HepG2 (cell line): ENCODE measurements at regions not wholly inside any gene's neighbourhood (a gene's known extent, or its start where the extent isn't known, plus 50 kb on each side); places are given as distances from the start of the nearest gene placed in this dataset.

Source experiments
- ATF7 ChIP-seq, 2 experiments: fragments of 450-650 bp in 1 of 2; sonication (generic) in 1 of 2; formaldehyde crosslinking in 1 of 2; IDR thresholded peaks; 2 replicates each; pipeline versions ENCODE4 v1.4.0 to v1.6.1; 2016 to 2020; ENCODE audit warnings: antibody characterized with exemption in 1 of 2, mild to moderate bottlenecking in 1 of 2, missing genetic modification reagents in 1 of 2
- CBFB ChIP-seq: sonication (generic); formaldehyde crosslinking; IDR thresholded peaks from 2 replicates; pipeline ENCODE4 v1.4.0; 2020; ENCODE audit warnings: missing genetic modification reagents
- CEBPZ ChIP-seq: IDR thresholded peaks from 2 replicates; pipeline ENCODE4 v1.6.1; 2012; ENCODE audit warnings: low read length, improper control_type of control experiment
- HDAC1 ChIP-seq: sonication (generic); formaldehyde crosslinking; IDR thresholded peaks from 2 replicates; pipeline ENCODE4 v1.5.1; 2020; ENCODE audit warnings: mild to moderate bottlenecking, missing genetic modification reagents
- HNRNPL ChIP-seq: fragments of 200-400 bp; formaldehyde crosslinking; IDR thresholded peaks from 2 replicates; pipeline ENCODE4 v1.6.1; 2017; ENCODE audit warnings: mild to moderate bottlenecking, low read depth, low read length
- KAT8 ChIP-seq: IDR thresholded peaks from 2 replicates; pipeline ENCODE4 v1.6.1; 2016; ENCODE audit warnings: missing genetic modification reagents, missing compliant biosample characterization
- KDM5B ChIP-seq: sonication (generic); formaldehyde crosslinking; IDR thresholded peaks from 2 replicates; pipeline ENCODE4 v1.4.0; 2020; ENCODE audit warnings: missing genetic modification reagents, mild to moderate bottlenecking, borderline replicate concordance
- MED13 ChIP-seq: sonication (generic); formaldehyde crosslinking; IDR thresholded peaks from 2 replicates; pipeline ENCODE4 v1.5.0; 2020; ENCODE audit warnings: missing genetic modification reagents
- MXD3 ChIP-seq: IDR thresholded peaks from 2 replicates; pipeline ENCODE4 v1.6.1; 2016; ENCODE audit warnings: mild to moderate bottlenecking, missing biosample characterization, missing genetic modification reagents
- NFE2L1 ChIP-seq: sonication (generic); formaldehyde crosslinking; IDR thresholded peaks from 2 replicates; pipeline ENCODE4 v1.4.0; 2020; ENCODE audit warnings: missing genetic modification reagents, mild to moderate bottlenecking, borderline replicate concordance
- SMYD3 ChIP-seq: sonication (generic); formaldehyde crosslinking; IDR thresholded peaks from 2 replicates; pipeline ENCODE4 v1.8.1; 2023; ENCODE audit warnings: mild to moderate bottlenecking, missing genetic modification reagents
- SP140L ChIP-seq: sonication (generic); formaldehyde crosslinking; IDR thresholded peaks from 2 replicates; pipeline ENCODE4 v1.4.0; 2020; ENCODE audit warnings: missing genetic modification reagents, borderline replicate concordance
- ZBTB34 ChIP-seq: sonication (generic); formaldehyde crosslinking; IDR thresholded peaks from 2 replicates; pipeline ENCODE4 v1.8.0; 2022; ENCODE audit warnings: mild to moderate bottlenecking, missing genetic modification reagents
- ZNF549 ChIP-seq: sonication (generic); formaldehyde crosslinking; IDR thresholded peaks from 2 replicates; pipeline ENCODE4 v1.5.0; 2020; ENCODE audit warnings: missing genetic modification reagents
- ZNF564 ChIP-seq: sonication (generic); formaldehyde crosslinking; IDR thresholded peaks from 2 replicates; pipeline ENCODE4 v1.8.1; 2023; ENCODE audit warnings: mild to moderate bottlenecking, missing genetic modification reagents
- ZNF580 ChIP-seq: IDR thresholded peaks from 2 replicates; pipeline ENCODE4 v1.6.1; 2016; ENCODE audit warnings: low read depth, borderline replicate concordance
- TF ChIP-seq, protein P1 (sequence below): IDR thresholded peaks from 2 replicates; pipeline ENCODE4 v1.6.1; 2016; ENCODE audit warnings: missing compliant biosample characterization, missing genetic modification reagents, borderline replicate concordance
- TF ChIP-seq, protein P2 (sequence below): sonication (generic); formaldehyde crosslinking; IDR thresholded peaks from 2 replicates; pipeline ENCODE4 v1.8.0; 2022; ENCODE audit warnings: mild to moderate bottlenecking, missing genetic modification reagents, moderate library complexity
- TF ChIP-seq, protein P3 (sequence below): sonication (generic); formaldehyde crosslinking; IDR thresholded peaks from 2 replicates; pipeline ENCODE4 v1.5.0; 2020; ENCODE audit warnings: missing genetic modification reagents

- TF ChIP-seq, protein P1, sequence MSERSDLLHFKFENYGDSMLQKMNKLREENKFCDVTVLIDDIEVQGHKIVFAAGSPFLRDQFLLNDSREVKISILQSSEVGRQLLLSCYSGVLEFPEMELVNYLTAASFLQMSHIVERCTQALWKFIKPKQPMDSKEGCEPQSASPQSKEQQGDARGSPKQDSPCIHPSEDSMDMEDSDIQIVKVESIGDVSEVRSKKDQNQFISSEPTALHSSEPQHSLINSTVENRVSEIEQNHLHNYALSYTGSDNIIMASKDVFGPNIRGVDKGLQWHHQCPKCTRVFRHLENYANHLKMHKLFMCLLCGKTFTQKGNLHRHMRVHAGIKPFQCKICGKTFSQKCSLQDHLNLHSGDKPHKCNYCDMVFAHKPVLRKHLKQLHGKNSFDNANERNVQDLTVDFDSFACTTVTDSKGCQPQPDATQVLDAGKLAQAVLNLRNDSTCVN, result no peak
- TF ChIP-seq ATF7 (IDR thresholded peaks at IDR 0.05) (no peak), ATF7 (CRISPR knock-in tag; IDR thresholded peaks at IDR 0.05) (no peak), SP140L (CRISPR knock-in tag) (no peak), KAT8 (CRISPR knock-in tag) (peak; percentile 61; the same call in 1 of the 2 replicates), MED13 (no peak), HDAC1 (CRISPR knock-in tag) (peak; percentile 44; the same call in 1 of the 2 replicates), ZNF564 (CRISPR knock-in tag) (no peak; the same call in 1 of the 2 replicates), ZNF580 (CRISPR knock-in tag) (no peak; the same call in 1 of the 2 replicates), ZNF549 (CRISPR knock-in tag) (no peak), ZBTB34 (CRISPR knock-in tag) (no peak), KDM5B (CRISPR knock-in tag) (no peak; the same call in 1 of the 2 replicates), NFE2L1 (CRISPR knock-in tag) (no peak), CEBPZ (no peak), HNRNPL (no peak), MXD3 (CRISPR knock-in tag) (no peak), CBFB (CRISPR knock-in tag) (no peak), SMYD3 (CRISPR knock-in tag) (no peak)
- TF ChIP-seq, protein P2, sequence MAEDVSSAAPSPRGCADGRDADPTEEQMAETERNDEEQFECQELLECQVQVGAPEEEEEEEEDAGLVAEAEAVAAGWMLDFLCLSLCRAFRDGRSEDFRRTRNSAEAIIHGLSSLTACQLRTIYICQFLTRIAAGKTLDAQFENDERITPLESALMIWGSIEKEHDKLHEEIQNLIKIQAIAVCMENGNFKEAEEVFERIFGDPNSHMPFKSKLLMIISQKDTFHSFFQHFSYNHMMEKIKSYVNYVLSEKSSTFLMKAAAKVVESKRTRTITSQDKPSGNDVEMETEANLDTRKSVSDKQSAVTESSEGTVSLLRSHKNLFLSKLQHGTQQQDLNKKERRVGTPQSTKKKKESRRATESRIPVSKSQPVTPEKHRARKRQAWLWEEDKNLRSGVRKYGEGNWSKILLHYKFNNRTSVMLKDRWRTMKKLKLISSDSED (CRISPR knock-in tag), result no peak
- TF ChIP-seq, protein P3, sequence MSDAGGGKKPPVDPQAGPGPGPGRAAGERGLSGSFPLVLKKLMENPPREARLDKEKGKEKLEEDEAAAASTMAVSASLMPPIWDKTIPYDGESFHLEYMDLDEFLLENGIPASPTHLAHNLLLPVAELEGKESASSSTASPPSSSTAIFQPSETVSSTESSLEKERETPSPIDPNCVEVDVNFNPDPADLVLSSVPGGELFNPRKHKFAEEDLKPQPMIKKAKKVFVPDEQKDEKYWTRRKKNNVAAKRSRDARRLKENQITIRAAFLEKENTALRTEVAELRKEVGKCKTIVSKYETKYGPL, result peak; percentile 99
Observed at GRCh38 chr2:64311948-64312621, 141.9 kb upstream of the LGALSL start (continued).
